Vagina (tissue), 2 donors: ENCODE measurements at regions not wholly inside any gene's neighbourhood (a gene's known extent, or its start where the extent isn't known, plus 50 kb on each side); places are given as distances from the start of the nearest gene placed in this dataset.

Source experiments
- CTCF ChIP-seq, 3 experiments: fragments of 450-650 bp in 2 of 3; fragments of 200-600 bp in 1 of 3; sonication (generic) in 1 of 3; IDR thresholded peaks; one replicate each; pipeline ENCODE4 v1.5.1; 2017 to 2019; ENCODE audit warnings: antibody characterized with exemption in 3 of 3, mild to moderate bottlenecking in 2 of 3, moderate library complexity in 2 of 3
- POLR2A ChIP-seq, 2 donors: fragments of 450-650 bp; IDR thresholded peaks; one replicate each; pipeline ENCODE4 v1.6.1; 2017; ENCODE audit warnings: antibody characterized with exemption in 2 of 2, mild to moderate bottlenecking in 2 of 2, moderate library complexity in 2 of 2

GRCh38 chr20:23269954-23270353 lies 80.6 kb upstream of the NXT1 start:
- TF ChIP-seq POLR2A (IDR thresholded peaks at IDR 0.05): no peak
- TF ChIP-seq CTCF (IDR thresholded peaks at IDR 0.05): no peak
